Progenitor cell of endocrine pancreas (in vitro differentiated cells): ENCODE measurements at regions not wholly inside any gene's neighbourhood (a gene's known extent, or its start where the extent isn't known, plus 50 kb on each side); places are given as distances from the start of the nearest gene placed in this dataset.

Experiments
- DNase-seq: peaks from one replicate; pipeline ENCODE4 v3.0.0; 2021; ENCODE audit warnings: low spot score; ENCODE audit not compliant: unreplicated experiment
- H3K27ac Mint-ChIP-seq: 2 replicates; pipeline ENCODE4 v1.8.0; 2021; ENCODE audit warnings: mild to moderate bottlenecking, moderate library complexity, mixed read lengths
- H3K27me3 Mint-ChIP-seq: 2 replicates; pipeline ENCODE4 v1.8.0; 2021; ENCODE audit warnings: mixed read lengths
- H3K36me3 Mint-ChIP-seq: 2 replicates; pipeline ENCODE4 v1.8.0; 2022; ENCODE audit warnings: mixed read lengths; ENCODE audit not compliant: insufficient read depth
- H3K4me1 Mint-ChIP-seq: 2 replicates; pipeline ENCODE4 v1.8.0; 2021; ENCODE audit warnings: low read depth, mixed read lengths
- H3K4me3 Mint-ChIP-seq: 2 replicates; pipeline ENCODE4 v1.8.0; 2021; ENCODE audit warnings: low read depth, mild to moderate bottlenecking, moderate library complexity, mixed read lengths
- H3K9me3 Mint-ChIP-seq: 2 replicates; pipeline ENCODE4 v1.8.0; 2021; ENCODE audit warnings: low read depth, mixed read lengths
- CTCF ChIP-seq: fragments of 200-600 bp; sonication (generic); IDR thresholded peaks from one replicate; pipeline ENCODE4 v1.5.0; 2021; ENCODE audit warnings: antibody characterized with exemption, mild to moderate bottlenecking; ENCODE audit not compliant: unreplicated experiment

- no peak for DNase-seq
- Mint-ChIP-seq H3K27me3 (no peaks in the 10 kb centered on the region), H3K4me1 (peaks cover 8% of the 10 kb centered on the region), H3K9me3 (no peaks in the 10 kb centered on the region), H3K36me3 (no peaks in the 10 kb centered on the region), H3K27ac (no peak overlapping the region), H3K4me3 (no peak overlapping the region)
- no peak for TF ChIP-seq CTCF
These were observed 373.5 kb downstream of the DTWD2 start for GRCh38 chr5:118614731-118615456.

GRCh38 chr5:118611332-118611945, 376.9 kb downstream of the DTWD2 start:
- Mint-ChIP-seq H3K4me3 (no peak overlapping the region), H3K9me3 (no peaks in the 10 kb centered on the region), H3K36me3 (no peaks in the 10 kb centered on the region), H3K27ac (no peak overlapping the region), H3K4me1 (peaks cover 8% of the 10 kb centered on the region), H3K27me3 (peaks cover 3% of the 10 kb centered on the region)
- no peak for DNase-seq
- peak; percentile 79 for TF ChIP-seq CTCF

- peaks cover 6% of the 10 kb centered on the region for H3K27me3 Mint-ChIP-seq
- TF ChIP-seq CTCF, result no peak
- H3K4me1 Mint-ChIP-seq, result no peaks in the 10 kb centered on the region
- H3K9me3 Mint-ChIP-seq, result no peaks in the 10 kb centered on the region
- H3K36me3 Mint-ChIP-seq, result no peaks in the 10 kb centered on the region
- DNase-seq, result no peak
- H3K27ac Mint-ChIP-seq, result no peak overlapping the region
- H3K4me3 Mint-ChIP-seq, result no peak overlapping the region
These were observed 381.4 kb downstream of the DTWD2 start for GRCh38 chr5:118606940-118607339.

GRCh38 chr5:118605761-118606160, 382.6 kb downstream of the DTWD2 start:
- Mint-ChIP-seq H3K36me3 (no peaks in the 10 kb centered on the region), H3K4me3 (no peak overlapping the region), H3K27me3 (peaks cover 6% of the 10 kb centered on the region), H3K27ac (no peak overlapping the region), H3K9me3 (no peaks in the 10 kb centered on the region), H3K4me1 (no peaks in the 10 kb centered on the region)
- TF ChIP-seq CTCF, result no peak
- DNase-seq, result no peak

GRCh38 chr5:118604106-118604505, 384.2 kb downstream of the DTWD2 start:
- no peak for DNase-seq
- no peak for TF ChIP-seq CTCF
- Mint-ChIP-seq H3K27ac (no peak overlapping the region), H3K27me3 (peaks cover 6% of the 10 kb centered on the region), H3K36me3 (no peaks in the 10 kb centered on the region), H3K4me1 (peaks cover 1% of the 10 kb centered on the region), H3K4me3 (no peak overlapping the region), H3K9me3 (no peaks in the 10 kb centered on the region)
